HG02678 (cell line): ENCODE measurements at regions not wholly inside any gene's neighbourhood (a gene's known extent, or its start where the extent isn't known, plus 50 kb on each side); places are given as distances from the start of the nearest gene placed in this dataset.

Experiments
- ATAC-seq: cut with Tn5 transposase; IDR thresholded peaks from one replicate; pipeline ENCODE4 v1.9.1; 2021; ENCODE audit warnings: mild to moderate bottlenecking, moderate library complexity; ENCODE audit not compliant: unreplicated experiment

DNA sequence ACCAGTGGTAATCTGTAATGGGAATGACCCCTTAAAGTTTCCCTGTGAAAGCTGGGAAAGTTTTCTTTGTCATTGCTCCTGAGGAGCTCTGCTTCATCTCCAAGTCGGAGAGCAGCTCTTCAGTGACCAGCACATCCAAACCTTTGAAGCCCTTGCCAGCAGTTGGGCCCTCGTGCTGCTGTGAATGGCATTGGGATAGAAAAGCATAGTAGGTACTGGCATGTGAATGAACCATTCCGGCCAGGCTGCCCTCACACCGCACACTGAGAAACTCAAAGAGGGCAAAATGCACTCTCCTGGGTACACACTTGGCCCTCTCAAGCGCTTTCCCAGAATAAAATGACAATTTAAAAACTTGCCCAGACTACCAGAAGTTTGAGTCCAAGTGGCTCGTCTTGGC lies 1135.0 kb upstream of the WWC1 start:
- ATAC-seq, result no peak

- no peak for ATAC-seq
Observed at GRCh38 chr5:167158588-167158987, 1132.9 kb upstream of the WWC1 start.

GRCh38 chr5:167160388-167160787 lies 1131.1 kb upstream of the WWC1 start:
- ATAC-seq, result no peak

- ATAC-seq, result no peak
Observed at GRCh38 chr5:167166696-167167095, 1124.7 kb upstream of the WWC1 start.

DNA sequence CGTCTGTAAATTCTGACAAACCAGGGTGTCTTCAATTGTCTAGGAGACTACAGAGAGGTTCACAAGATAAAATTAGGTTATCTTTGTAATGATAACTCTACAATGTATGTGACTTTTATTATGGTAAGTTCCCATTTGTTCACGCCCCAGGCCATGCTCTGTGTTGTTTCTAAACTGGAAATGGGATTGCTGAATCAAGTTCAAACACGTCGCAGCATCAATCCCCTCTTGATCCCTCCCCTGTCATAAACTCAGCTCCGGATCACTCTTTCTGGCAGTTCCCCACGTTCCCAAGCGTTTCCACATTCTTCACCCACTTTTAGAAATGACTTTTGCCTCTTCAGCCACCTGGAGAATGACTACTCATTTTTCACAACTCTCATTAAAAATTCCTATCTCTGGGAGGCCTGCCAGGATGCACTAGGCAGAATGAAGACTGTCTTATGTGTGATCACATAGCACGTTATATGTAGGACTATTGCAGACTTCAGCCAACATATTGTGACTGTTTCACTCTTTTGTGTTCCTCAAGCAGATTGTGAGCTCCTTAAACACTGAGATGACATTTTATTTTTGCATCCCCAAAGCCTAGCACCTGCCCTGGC lies 1124.2 kb upstream of the WWC1 start:
- no peak for ATAC-seq

DNA sequence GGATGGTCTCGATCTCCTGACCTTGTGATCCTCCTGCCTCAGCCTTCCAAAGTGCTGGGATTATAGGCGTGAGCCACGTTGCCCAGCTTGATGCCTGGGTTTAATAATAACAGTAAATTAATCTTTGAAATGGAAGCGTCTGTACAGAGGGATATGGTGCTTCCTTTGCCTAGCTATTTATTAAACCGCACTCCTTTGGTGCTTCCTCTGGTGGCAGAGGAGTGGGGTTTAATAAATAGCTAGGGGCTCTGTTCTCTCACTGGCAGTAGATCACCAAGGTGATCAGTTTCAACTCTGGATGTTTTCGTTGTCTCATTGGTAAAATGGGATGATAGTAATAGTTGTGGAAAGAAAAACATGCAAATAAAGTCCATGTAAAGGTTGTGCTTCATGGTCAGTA lies 1122.5 kb upstream of the WWC1 start:
- ATAC-seq, result no peak

- ATAC-seq, result no peak
Observed at GRCh38 chr5:167171056-167171455, 1120.4 kb upstream of the WWC1 start.

DNA sequence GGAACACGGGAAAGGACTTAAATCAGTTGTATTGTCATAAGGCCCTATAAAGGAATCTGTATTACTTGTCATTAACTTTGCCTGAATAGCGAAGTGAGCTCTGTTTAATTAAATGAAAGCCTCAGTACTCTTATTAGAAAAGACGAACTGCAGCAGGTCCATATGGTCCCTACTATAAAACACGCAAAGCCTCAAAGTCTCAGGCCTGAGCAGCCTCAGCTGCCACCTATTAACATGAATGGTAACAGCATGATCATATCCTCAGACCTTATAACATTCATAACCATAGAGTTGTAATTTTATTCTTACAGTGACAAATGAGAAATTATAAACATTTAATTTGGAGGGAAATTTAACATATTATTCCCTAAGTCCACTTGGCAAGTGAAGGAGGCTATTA lies 1113.7 kb upstream of the WWC1 start:
- no peak for ATAC-seq

DNA sequence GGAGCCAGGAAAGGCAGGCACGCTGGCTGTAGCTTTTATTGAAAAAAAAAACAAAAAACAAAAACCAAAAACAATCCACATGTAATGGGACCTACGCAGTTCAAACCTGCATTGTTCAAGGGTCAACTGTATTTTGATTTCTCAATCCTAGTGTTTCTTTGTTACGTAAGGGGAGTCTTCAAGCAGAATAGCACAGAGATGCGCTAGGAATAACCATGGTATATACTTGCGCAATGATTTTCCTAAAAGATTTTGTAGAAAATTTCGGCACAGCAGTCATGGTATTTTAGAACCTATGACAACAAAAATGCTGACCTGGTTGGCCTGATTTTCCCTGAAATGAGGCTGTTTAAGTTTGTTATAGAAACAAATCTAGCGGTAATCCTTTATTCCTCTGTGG lies 1110.5 kb upstream of the WWC1 start:
- ATAC-seq, result no peak

DNA sequence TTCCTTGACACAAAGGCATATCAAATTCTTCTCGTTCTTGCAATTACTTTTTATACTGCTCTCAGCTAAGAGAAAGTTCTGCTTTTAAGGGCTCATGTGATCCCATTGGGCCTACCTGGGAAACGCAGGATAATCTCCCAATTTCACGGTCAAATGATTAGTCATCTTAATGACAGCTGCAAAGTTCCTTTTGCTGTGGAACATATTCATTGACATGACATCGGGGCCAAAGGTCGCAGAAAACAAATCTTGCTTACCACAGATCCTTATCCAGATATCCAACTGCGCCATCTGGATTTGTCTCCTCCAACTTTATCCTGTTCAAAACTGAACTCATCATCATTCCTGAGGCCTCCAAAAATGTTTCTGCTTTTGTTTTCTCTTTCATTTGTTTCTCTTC lies 1085.6 kb upstream of the WWC1 start:
- no peak for ATAC-seq

DNA sequence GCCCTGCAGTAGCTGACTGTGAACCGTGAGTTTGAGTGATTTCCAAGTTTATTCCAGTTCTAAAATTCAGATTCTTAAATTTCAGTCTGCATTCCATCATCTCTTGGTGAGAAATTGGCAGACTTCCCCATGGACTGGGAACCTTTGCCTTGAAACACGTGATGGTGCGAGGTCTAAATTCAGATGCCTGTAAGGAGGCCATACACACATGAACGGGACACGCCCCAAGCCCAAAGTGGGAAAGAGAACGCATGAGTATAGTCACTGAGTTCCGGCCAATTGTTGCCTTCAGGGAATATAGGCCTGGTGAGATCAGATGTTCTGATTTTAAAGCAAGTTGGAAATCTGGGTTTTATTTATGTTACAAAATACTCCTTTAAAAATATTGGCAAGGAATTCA lies 1084.4 kb upstream of the WWC1 start:
- ATAC-seq, result no peak

DNA sequence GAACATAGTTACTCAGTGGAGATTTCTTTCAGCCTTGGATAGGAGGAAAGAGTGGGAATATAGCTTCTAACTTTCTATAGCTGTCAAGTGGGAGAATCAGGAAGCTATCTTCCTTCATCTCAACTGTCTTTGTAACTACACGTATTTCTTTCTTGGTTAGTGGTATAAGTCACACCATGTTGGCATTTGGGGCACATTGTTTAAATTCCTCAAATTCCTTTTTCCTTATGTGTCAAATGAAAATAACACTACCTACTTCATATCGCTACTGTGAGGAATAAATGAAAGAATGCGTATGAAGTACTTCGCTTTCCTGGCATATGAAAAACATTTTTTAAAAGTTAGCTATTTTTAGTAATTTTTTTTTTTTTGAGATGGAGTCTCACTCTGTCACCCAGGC lies 1082.5 kb upstream of the WWC1 start:
- no peak for ATAC-seq

DNA sequence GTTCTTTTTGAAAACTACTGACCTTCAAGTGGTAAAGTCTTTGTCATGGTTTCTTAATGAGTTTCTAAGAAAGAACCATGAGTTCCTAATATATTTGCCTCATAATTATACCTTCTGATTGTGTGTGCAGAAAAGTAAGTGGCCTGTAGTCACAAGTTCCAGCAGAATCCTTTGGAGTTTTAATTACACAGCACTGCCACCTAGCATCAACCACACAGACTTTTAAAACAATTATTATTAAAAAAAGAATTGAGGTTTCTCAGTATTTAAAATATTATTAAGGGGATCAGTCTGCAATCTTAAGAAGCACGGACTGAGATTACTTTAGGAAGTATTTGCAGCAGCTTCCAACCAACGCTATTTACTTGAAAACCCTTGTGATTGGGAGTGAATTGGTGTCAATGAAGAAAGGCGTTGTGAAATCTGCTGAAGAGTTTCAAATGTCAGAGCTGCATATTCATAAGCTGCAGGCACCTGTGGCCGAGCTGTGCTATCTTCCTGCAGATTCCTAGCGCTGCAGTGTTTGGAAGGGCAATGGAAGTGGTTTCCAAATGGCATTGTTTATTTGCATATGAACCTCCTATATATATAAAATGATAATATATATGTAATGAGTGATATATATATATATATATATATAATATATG lies 1074.2 kb upstream of the WWC1 start:
- ATAC-seq, result no peak

DNA sequence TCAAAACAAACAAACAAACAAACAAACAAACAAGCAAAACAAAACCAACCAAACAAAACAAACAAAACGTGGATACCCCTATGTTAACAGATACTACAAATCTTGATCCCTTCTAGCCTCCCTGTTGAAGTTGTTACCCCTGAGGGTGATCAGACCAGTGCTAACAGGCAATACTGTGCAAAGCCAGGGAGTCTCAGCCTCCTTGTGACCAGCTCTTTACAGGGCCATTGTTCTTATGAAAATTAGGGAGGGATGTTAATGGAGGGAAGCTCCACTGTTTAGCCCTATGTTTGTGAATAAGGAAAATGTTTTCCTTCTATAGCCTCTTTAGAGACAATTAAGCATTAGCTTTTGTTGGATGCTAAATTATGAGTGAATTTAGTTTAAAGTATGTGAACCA lies 1072.1 kb upstream of the WWC1 start:
- ATAC-seq, result no peak

- ATAC-seq, result no peak
Observed at GRCh38 chr5:167226386-167226785, 1065.1 kb upstream of the WWC1 start.

DNA sequence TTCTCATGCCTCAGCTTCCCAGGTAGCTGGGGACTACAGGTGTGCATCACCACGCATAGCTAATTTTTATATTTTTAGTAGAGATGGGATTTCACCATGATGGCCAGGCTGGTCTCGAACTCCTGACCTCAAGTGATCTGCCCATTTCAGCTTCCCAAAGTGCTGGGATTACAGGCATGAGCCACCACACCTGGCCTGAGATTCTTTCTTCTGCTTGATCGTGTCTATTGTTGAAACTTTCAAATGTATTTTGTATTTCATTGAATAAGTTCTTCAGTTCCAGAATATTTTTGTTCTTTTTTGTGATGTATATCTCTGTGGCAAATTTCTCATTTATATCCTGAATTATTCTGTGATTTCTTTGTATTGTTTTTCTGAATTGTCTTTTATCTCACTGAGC lies 1063.3 kb upstream of the WWC1 start:
- no peak for ATAC-seq

DNA sequence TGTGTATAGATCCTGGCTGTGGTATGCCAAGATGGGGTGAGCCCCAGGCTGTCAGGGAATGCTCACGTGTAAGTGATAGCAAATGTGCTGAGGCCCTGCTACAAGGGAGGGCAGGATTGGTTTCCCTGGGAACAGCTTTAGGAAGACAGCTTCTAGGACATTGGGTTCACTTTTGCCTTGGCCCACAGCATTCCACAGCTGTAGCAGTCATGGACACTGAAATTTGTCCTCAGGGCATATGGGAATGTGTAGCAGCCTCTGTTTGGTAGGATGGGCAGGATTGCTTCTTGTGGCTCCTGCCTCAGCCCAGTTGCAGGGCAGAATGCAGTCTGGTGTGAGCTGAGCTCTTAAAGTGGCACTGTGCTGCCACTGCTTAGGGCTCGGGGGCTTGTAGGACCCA lies 1061.7 kb upstream of the WWC1 start:
- no peak for ATAC-seq

GRCh38 chr5:167230414-167230813 lies 1061.0 kb upstream of the WWC1 start:
- no peak for ATAC-seq

DNA sequence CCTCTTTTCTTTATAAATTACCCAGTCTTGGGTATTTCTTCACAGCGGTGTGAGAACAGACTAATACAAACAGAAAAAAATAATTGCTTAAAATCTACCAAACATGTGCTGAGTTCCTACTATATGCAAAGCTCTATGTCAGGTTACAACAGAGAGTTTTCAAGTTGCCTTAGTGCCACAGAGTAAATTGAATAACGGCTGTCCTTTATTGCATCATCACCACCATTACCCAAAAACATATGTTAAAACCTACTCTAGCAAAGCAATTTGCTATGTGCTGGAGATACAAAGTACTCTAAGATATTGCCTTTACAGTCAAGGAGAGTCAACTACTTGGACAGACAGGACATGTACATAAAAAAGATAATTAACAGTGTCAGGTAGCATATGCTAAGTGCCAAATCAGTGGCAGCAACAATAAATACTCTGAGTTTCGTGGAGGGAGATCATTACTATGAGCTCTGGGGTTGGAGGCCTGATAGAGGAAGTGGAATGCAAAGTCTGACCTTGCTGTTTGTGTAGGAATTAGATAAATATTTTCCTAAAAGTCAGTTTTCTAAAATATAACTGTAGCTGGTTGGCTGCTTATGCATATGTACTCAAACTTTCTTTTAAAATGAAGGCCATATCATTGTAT lies 1058.7 kb upstream of the WWC1 start:
- no peak for ATAC-seq

DNA sequence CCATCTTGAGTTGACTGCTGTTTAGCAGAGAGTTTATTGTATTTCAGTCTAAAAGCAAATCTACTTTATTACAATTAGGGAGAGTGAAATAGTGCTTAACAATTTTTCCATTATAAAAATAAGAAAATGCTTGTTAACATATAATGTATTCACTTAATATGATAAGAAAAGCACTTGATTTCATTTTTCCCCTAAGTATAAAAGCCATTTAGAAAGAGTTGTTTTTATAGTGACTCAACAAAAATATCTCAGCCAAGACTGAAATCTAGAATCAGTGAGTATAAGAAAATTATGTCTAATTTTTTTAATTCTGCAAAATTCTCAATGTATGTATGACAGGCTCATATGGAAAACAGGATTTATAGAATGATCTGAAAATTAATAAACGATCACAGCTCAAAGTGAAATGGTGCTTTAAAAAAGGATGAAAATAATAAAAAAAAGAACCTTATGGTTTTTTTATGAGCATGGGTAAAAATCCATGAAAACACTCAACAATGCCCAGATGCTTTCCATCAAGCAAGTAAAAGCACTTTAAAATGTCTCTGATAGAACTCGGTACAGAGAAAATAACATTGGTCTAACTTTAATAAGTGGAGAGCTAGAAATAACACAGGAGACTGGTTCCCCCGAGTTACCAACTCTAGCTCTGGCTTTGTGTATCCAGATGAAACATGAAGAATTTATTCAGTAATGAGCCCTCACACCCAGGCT lies 1057.8 kb upstream of the WWC1 start:
- no peak for ATAC-seq

- ATAC-seq, result no peak
Observed at GRCh38 chr5:167241436-167242067, 1049.9 kb upstream of the WWC1 start.

GRCh38 chr5:167242701-167243100 lies 1048.7 kb upstream of the WWC1 start:
- no peak for ATAC-seq
